ENCODE measurements at regions not wholly inside any gene's neighbourhood (a gene's known extent, or its start where the extent isn't known, plus 50 kb on each side); places are given as distances from the start of the nearest gene placed in this dataset.
"Not testable (repeated sequence)": the region's sequence is repeated elsewhere in the genome, so short reads cannot be mapped to it uniquely, and the experiment has no call there.

DNA sequence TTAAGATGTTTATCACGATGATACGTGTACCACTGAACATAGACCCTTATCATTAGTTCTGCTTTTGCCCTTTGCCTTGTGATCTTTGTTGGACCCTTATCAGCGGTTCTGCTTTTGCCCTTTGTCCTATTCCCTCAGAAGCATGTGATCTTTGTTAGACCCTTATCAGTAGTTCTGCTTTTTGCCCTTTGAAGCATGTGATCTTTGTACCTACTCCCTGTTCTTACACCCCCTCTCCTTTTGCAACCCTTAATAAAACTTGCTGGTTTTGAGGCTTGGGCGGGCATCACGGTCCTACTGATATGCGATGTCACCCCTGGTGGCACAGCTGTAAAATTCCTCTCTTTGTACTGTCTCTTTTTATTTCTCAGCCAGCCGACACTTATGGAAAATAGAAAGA, 117.0 kb downstream of the SDHAF3 start:
- not testable (repeated sequence) for H3K36me3 ChIP-seq; H3K9me3 ChIP-seq (replicated peaks); H3K4me3 ChIP-seq; H3K4me1 ChIP-seq; DNase-seq; H3K27ac ChIP-seq; H3K27me3 ChIP-seq

DNA sequence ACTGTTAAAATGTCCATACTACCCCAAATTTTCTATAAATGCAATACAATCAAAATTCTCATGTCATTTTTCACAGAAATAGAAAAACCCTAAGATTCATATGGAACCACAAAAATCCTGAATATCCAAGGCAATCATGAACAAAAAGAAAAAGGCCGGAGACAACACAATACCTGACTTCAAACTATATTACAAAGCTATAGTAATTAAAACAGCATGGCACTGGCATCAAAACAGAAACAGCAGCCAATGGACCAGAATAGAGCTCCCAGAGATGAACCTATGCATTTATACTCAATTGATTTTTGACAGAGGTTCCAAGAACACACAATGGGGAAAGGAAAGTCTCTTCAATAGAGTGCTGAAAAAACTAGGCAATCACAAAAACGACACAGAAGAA, 128.8 kb downstream of the SDHAF3 start:
- no peaks in the 10 kb centered on the region for H3K9me3 ChIP-seq (replicated peaks)
- no peaks in the 10 kb centered on the region for H3K4me1 ChIP-seq
- no peaks in the 10 kb centered on the region for H3K36me3 ChIP-seq
- H3K27ac ChIP-seq, result no peak overlapping the region
- H3K27me3 ChIP-seq, result no peaks in the 10 kb centered on the region
- H3K4me3 ChIP-seq, result no peak overlapping the region
- no peak for DNase-seq

- not testable (repeated sequence) for H3K4me3 ChIP-seq; H3K4me1 ChIP-seq; H3K27ac ChIP-seq; H3K9me3 ChIP-seq (replicated peaks); H3K27me3 ChIP-seq; H3K36me3 ChIP-seq; DNase-seq
These were observed 140.7 kb downstream of the SDHAF3 start for GRCh38 chr7:97258187-97258586.

DNA sequence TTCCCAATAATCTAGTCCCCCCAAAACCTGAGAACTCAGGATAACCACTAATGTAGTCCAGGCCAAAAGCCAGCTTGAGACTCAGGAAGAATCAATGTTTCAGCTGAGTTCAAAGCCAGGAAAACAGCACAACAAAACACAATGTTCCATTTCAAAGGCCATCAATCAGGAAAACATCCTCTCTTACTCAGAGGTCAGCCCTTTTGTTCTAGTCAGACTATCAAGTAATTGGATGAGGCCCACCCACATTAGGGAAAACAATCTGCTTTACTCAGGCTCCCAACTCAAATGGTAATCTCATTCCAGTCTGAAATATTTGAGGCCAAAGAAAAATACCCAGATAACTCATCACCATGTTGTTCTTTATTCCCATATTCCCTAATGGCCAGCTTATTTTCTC, 152.2 kb downstream of the SDHAF3 start:
- no peaks in the 10 kb centered on the region for H3K36me3 ChIP-seq
- H3K4me1 ChIP-seq, result no peaks in the 10 kb centered on the region
- DNase-seq, result no peak
- no peak overlapping the region for H3K4me3 ChIP-seq
- H3K9me3 ChIP-seq (replicated peaks), result no peaks in the 10 kb centered on the region
- H3K27ac ChIP-seq, result no peak overlapping the region
- H3K27me3 ChIP-seq, result peaks cover 4% of the 10 kb centered on the region; the same call in 1 of the 2 replicates

DNA sequence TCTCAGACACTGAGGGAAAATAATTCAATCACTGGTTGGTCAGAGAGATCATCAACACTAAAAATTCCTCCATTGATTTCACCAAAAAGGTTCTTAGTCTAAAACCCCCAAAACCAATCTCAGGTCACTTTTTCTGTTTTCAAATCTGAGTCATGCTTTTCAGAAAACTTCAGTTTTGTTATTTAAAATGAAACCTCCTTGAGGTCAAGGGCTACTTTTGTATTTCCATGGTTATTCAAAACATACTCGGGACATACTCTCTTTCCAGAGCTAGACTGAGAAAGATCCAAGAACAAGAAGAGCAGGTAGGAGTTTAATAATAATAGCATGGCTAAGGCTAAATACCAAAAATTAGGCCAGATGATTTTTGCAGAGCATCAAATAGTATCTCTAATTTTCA, 152.8 kb downstream of the SDHAF3 start:
- DNase-seq, result no peak

DNA sequence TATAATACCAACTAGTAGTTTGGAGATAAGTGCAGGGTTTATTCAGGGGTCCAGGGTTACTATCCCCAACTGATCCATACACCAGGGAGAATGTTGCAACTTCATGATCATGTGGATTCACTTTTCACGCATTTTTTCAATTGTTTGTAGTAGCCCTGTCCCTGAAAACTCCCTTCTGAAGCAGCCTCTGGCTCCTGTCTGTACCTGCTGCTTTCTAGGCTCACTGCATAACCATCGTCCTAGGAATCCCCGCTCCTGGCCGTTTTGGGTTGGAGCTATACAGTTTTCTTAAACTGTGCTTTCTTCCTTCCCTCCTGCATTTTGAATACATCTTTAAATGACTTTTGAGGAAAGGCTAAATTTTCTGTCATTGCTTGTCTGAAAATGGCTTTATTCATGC, 154.1 kb downstream of the SDHAF3 start:
- Histone ChIP-seq H3K9me3 (replicated peaks) (no peaks in the 10 kb centered on the region), H3K36me3 (no peaks in the 10 kb centered on the region), H3K4me3 (no peak overlapping the region), H3K27ac (no peak overlapping the region), H3K4me1 (no peaks in the 10 kb centered on the region), H3K27me3 (peaks cover 4% of the 10 kb centered on the region; the same call in 1 of the 2 replicates)
- no peak for DNase-seq

More for the DNA sequence above, 152.8 kb downstream of the SDHAF3 start:
- H3K4me1 ChIP-seq, result no peaks in the 10 kb centered on the region
- peaks cover 4% of the 10 kb centered on the region; the same call in 1 of the 2 replicates for H3K27me3 ChIP-seq
- no peak overlapping the region for H3K4me3 ChIP-seq
- H3K9me3 ChIP-seq (replicated peaks), result no peaks in the 10 kb centered on the region
- no peak overlapping the region for H3K27ac ChIP-seq
- no peaks in the 10 kb centered on the region for H3K36me3 ChIP-seq

GRCh38 chr7:97272237-97272975, 154.9 kb downstream of the SDHAF3 start:
- peaks cover 4% of the 10 kb centered on the region; the same call in 1 of the 2 replicates for H3K27me3 ChIP-seq
- H3K27ac ChIP-seq, result no peak overlapping the region
- no peak overlapping the region for H3K4me3 ChIP-seq
- no peak for DNase-seq
- no peaks in the 10 kb centered on the region for H3K4me1 ChIP-seq
- no peaks in the 10 kb centered on the region for H3K36me3 ChIP-seq
- no peaks in the 10 kb centered on the region for H3K9me3 ChIP-seq (replicated peaks)

- Histone ChIP-seq H3K27ac (no peak overlapping the region), H3K27me3 (peaks cover 4% of the 10 kb centered on the region; the same call in 1 of the 2 replicates), H3K36me3 (no peaks in the 10 kb centered on the region), H3K4me1 (no peaks in the 10 kb centered on the region), H3K4me3 (no peak overlapping the region), H3K9me3 (replicated peaks) (no peaks in the 10 kb centered on the region)
- DNase-seq, result no peak
These were observed 158.0 kb downstream of the SDHAF3 start for GRCh38 chr7:97275475-97275874.

DNA sequence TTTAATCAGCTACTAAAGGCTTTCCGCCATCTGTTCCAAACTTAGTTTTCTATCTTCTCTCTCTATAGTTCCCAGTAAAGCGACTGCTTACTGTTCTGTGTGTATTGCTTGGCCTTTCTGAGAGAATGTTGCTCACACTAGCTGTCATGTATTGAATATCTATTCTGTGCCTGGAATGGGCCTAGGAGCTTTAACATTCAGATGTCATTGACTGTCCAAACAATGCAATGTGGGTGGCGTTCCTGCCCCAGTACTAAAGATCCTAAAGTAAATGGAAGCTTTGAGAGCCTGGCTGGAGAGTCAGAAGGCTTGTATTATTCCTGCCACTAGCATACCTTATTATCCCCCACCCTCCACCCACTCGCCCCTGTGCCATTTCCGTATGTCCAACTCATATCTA, 163.5 kb downstream of the SDHAF3 start:
- no peak for DNase-seq
- Histone ChIP-seq H3K4me3 (no peak overlapping the region), H3K4me1 (no peaks in the 10 kb centered on the region)

GRCh38 chr7:97285348-97285747, 167.8 kb downstream of the SDHAF3 start:
- H3K27ac ChIP-seq, result no peak overlapping the region
- H3K4me3 ChIP-seq, result no peak overlapping the region
- no peaks in the 10 kb centered on the region for H3K4me1 ChIP-seq
- no peak for DNase-seq
- no peaks in the 10 kb centered on the region for H3K9me3 ChIP-seq (replicated peaks)
- peaks cover 5% of the 10 kb centered on the region; the same call in 1 of the 2 replicates for H3K27me3 ChIP-seq
- H3K36me3 ChIP-seq, result no peaks in the 10 kb centered on the region

More for the DNA sequence above, 163.5 kb downstream of the SDHAF3 start:
- Histone ChIP-seq H3K36me3 (no peaks in the 10 kb centered on the region), H3K27me3 (no peaks in the 10 kb centered on the region), H3K27ac (no peak overlapping the region), H3K9me3 (replicated peaks) (no peaks in the 10 kb centered on the region)

- no peak overlapping the region for H3K27ac ChIP-seq
- no peak overlapping the region for H3K4me3 ChIP-seq
- no peaks in the 10 kb centered on the region for H3K4me1 ChIP-seq
- peaks cover 3% of the 10 kb centered on the region; the same call in 1 of the 2 replicates for H3K27me3 ChIP-seq
- no peaks in the 10 kb centered on the region for H3K36me3 ChIP-seq
- no peak for DNase-seq
- no peaks in the 10 kb centered on the region for H3K9me3 ChIP-seq (replicated peaks)
These were observed 175.5 kb downstream of the SDHAF3 start for GRCh38 chr7:97293031-97293430.

DNA sequence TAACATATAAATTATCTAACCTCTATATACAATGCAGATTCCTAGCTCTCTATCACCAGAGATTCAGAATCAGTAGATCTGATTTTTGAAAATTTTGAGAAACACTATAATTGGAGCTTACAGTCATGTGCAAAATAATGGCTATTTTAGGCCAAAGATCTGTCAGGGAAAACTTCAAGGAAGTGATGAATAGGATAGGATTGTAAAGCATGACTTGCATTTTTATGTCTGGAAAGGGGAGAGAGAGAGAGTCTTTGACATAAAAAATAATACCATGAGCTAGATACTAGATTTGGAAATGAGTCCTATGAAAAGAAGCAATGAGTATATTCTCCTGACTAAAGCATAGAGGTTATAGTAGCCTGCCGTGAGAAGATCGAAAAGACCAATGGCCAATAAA, 181.1 kb downstream of the SDHAF3 start:
- DNase-seq, result no peak

GRCh38 chr7:97305589-97305988, 188.1 kb downstream of the SDHAF3 start:
- DNase-seq, result no peak
- no peak overlapping the region for H3K4me3 ChIP-seq
- H3K9me3 ChIP-seq (replicated peaks), result no peaks in the 10 kb centered on the region

More for the DNA sequence above, 181.1 kb downstream of the SDHAF3 start:
- Histone ChIP-seq H3K27ac (no peak overlapping the region), H3K36me3 (no peaks in the 10 kb centered on the region), H3K4me1 (no peaks in the 10 kb centered on the region), H3K4me3 (no peak overlapping the region), H3K27me3 (no peaks in the 10 kb centered on the region), H3K9me3 (replicated peaks) (no peaks in the 10 kb centered on the region)

DNA sequence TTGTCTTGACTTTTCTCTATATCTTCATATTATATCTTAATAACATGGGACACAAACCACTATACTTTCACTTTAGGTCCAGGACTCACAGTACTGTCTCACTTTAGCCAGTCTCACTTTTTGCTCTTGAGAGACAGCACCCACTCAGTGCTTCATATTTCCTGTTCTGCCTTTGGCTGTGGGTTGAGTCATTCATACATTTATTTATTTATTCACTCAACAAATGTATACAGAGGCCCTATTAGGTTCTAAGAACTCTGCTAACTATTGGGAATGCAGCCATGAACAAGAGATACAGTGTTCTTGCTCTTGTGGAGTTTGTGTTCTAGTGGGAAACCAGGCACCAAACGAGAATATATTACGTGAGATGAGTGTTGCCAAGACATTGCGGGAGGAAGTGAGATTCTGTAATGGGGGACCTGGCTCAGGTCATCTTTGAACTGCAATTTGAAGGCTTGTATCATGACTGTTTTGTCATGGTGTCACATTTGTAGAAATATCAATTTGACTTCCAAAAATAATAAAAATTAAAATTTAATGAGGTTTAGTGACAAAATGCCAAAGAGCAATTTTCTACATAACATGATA, 190.1 kb downstream of the SDHAF3 start:
- peak in 1 of 2 experiments; percentile 11 for DNase-seq
- no peaks in the 10 kb centered on the region for H3K36me3 ChIP-seq
- H3K4me1 ChIP-seq, result no peaks in the 10 kb centered on the region
- no peaks in the 10 kb centered on the region for H3K9me3 ChIP-seq (replicated peaks)
- H3K27ac ChIP-seq, result no peak overlapping the region
- H3K4me3 ChIP-seq, result no peak overlapping the region
- peaks cover 4% of the 10 kb centered on the region for H3K27me3 ChIP-seq

More at GRCh38 chr7:97305589-97305988, 188.1 kb downstream of the SDHAF3 start:
- H3K27ac ChIP-seq, result no peak overlapping the region
- H3K36me3 ChIP-seq, result no peaks in the 10 kb centered on the region
- H3K27me3 ChIP-seq, result peaks cover 4% of the 10 kb centered on the region
- no peaks in the 10 kb centered on the region for H3K4me1 ChIP-seq

GRCh38 chr7:97313900-97314299, 196.4 kb downstream of the SDHAF3 start:
- Histone ChIP-seq H3K9me3 (replicated peaks) (no peaks in the 10 kb centered on the region), H3K36me3 (no peaks in the 10 kb centered on the region), H3K27me3 (no peaks in the 10 kb centered on the region), H3K4me3 (no peak overlapping the region), H3K27ac (no peak overlapping the region), H3K4me1 (no peaks in the 10 kb centered on the region; the same call in 1 of the 2 replicates)
- DNase-seq, result no peak
